ENCODE measurements at regions not wholly inside any gene's neighbourhood (a gene's known extent, or its start where the extent isn't known, plus 50 kb on each side); places are given as distances from the start of the nearest gene placed in this dataset.

DNA sequence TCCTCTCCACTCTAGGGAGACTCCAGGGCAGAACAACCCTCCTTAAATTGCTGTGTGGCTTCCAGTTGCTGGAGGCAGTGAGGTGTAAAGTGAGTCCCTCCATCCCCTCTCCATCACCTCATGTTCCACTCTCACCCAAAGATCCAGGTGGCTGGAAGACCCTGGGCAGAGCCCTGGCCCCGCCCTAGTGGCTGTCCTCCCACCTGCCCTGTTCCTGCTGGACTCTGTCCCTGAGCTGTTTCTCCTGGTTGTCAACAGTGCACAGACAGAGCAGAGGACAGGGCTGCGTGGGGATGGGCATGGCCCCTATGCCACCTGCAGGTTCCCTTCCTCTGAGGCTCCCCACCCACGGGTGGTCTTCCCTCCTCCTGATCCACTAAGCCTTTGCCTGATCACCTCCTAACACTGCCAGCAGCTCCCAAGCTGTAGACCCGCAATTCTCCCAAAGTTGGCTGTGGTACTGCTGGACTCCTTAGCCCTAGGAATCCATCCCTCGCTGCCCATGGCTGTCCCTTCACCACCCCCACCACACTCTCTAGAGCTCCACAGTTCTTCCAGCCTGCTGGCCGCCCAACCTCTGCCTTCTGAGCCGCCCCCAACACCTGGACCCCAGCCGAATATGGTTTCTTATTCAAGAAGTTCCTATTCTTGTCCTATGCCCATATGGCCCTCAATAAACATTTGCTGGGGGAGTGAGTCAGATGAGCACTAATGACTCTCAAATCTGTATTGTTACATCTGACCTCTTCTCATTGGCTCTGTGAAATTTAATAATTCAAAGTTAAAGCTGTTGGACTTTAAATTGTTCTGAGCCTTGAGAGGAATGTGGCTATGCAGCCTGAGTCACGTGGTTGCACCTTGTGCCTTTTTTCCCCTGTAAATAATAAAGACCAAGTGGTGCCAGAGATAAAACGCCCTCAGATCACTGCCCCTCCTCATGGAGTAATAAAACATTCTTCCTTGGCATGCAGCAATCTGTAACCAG lies 260.0 kb upstream of the HS6ST1 start:
- DNase-seq (ENCODE audit: low spot score): no peak

DNA sequence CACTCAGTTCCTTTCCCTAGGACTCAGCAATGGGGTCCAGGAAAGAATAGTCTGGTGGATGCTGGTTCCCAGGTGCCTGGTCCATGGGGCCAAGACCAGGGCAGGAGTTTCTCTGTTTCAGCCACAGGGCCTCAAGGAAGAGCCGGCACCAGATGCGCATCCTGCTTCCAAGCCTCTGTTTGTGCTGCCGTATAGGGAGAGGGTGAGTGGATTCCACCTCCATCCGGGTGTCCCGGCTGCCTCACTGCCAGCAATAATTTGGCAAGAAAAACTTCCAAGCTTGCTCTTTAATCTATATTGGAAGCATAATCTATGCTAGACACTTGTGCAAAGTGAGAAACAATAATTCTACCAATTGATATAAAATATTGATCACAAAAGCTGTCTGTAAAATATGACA lies 261.2 kb upstream of the HS6ST1 start:
- no peak for DNase-seq (ENCODE audit: low spot score)

DNA sequence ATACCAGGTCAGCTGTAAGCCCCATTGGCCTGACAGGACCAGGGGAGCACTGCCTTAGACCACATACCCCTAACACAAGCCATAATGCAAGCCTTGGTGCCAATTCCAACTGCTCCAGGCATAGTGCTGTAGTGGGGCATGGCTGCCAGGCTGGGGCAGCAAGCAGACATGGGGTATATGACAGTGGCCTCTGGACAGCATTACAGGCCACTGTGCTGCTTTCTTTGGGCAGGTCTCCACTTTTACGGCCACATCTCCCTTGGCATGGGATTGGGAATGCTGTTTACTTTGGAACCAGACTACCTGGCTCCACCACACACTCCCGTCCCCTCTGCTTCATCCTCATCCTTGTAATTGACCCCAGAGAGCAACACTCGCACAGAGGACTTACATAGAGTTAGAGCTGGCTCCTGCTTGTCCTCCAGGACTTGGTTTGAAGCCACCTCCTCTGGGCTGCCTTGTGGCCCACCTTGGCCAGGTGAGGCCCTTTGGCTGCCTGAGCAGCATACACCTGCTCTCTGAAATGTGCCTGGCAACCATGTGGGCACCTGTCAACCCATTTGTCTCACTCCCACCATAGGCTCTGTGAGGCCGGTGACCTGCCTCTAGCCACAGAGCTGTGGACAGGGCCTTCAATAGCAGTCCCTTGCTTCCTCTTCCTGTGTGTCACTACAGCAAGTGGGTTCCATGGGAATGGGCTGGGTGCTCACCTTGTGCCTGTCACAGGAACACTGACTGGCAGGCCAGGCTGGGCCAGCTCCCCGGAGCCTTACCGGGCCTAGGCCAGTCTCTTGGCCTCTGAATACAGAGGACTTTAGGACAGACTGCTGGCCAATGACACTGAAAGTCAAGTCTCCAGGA lies 262.6 kb upstream of the HS6ST1 start:
- DNase-seq (ENCODE audit: low spot score): no peak

DNA sequence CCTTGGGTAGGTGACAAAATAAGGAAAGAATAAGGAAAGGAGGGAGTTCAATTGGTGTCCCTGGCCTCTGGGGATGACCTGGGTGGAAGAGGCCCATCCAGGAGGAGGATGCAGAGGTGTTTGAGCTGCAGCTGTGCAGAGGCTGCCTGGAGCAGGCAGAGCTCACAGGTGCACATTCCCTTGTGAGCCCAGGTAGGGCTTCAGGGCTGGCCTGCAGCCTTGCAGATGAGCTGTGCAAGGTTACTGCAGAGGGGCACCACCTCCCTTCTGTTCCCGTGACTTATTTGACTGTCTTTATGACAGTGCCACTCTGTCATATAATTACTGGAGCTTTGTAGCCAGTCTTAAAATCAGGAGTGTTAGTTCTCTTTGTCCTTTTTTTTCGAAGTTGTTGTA lies 263.2 kb upstream of the HS6ST1 start:
- DNase-seq (ENCODE audit: low spot score): no peak

DNA sequence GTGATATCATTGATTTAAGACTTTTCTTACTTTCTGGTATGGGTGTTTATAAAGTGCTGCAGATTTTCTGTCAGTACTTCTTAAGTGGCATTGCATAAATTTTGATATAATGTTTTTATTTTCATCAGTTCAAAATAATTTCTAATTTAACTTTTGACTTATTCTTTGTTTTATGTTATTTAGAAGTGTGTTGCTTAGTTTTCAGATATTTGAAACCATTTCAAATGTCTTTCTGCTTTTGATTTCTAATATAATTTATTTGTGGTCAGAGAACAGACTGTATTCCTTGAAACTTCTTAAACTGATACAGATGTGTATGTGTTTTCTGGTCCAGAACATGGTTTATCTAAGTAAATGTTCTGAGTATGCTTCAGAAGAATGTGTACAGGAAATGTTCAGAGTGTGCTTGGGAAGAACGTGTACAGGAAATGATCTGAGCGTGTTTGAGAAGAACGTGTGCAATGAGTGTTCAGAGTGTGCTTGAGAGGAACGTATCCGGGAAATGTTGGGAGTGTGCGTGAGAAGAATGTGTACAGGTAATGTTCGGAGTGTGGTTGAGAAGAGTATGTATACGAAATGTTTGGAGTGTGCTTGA lies 265.7 kb upstream of the HS6ST1 start:
- peak; percentile 48 for DNase-seq (ENCODE audit: low spot score)

DNA sequence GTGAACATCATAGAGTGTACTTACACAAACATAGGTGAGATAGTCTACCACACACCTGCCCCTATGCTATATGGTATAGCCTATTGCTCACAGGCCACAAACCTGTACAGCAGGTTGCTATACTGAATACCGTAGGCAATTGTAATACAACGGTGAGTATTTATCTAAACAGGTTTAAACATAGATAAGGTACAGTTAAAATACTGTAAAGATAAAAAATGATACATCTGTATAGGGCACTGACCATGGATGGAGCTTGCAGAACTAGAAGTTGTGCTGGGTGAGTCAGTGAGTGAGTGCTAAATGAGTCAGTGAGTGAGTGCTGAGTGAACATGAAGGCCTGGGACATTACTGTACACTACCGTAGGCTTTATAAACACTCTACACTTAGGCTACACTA lies 267.0 kb upstream of the HS6ST1 start:
- peak; percentile 33 for DNase-seq (ENCODE audit: low spot score)

DNA sequence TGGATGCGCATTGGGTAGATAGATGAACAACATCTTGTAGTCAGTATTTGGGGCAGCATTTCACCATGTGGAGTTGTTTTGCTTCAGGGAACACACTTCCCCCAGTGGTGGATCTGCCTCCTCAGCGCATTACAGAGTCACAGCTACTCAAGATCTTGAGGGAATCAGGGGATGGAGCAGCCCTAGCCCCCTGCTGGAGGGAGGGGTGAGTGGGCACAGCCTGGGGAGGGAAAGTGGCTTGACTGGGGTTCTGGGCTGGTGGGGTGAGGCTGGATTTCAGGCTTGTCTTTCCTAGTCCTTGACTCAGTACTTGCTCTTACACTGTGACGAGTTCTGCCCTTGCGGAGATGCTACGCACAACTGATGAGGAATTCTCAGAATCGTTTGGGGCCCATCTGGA lies 271.0 kb upstream of the HS6ST1 start:
- DNase-seq (ENCODE audit: low spot score): no peak

DNA sequence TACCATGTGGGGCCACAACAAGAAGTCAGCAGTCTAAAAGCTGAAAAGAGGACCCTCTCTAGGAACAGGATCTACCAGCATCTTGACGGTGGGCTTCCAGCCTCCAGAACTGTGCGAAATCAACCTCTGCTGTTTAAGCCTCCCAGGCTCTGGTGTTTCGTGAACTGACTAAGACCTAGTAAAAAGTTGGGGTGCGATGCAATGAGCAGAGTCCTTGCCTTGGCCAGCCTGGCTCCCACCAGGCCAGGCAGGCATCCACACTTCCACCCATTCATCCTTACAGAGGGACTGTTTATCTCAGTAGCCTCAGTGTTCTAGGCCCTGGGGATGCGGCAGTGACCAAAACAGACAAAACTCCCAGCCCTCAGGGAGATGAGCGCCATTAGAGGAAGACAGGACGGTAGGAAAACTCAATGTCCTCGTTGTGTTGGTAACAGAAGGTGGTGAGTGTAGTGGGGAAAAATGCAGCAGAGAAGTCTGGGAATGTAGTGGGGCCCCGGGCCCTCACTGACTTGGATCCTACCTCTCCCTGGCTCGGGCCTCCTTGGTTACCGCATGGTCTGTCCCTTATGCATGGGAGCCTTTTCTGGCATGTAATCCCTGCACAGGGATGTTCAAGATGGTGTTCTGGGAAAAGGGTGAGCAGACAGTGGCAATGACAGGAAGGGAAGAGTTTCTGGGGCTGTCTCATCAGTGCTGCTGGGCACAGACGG lies 271.8 kb upstream of the HS6ST1 start:
- no peak for DNase-seq (ENCODE audit: low spot score)

DNA sequence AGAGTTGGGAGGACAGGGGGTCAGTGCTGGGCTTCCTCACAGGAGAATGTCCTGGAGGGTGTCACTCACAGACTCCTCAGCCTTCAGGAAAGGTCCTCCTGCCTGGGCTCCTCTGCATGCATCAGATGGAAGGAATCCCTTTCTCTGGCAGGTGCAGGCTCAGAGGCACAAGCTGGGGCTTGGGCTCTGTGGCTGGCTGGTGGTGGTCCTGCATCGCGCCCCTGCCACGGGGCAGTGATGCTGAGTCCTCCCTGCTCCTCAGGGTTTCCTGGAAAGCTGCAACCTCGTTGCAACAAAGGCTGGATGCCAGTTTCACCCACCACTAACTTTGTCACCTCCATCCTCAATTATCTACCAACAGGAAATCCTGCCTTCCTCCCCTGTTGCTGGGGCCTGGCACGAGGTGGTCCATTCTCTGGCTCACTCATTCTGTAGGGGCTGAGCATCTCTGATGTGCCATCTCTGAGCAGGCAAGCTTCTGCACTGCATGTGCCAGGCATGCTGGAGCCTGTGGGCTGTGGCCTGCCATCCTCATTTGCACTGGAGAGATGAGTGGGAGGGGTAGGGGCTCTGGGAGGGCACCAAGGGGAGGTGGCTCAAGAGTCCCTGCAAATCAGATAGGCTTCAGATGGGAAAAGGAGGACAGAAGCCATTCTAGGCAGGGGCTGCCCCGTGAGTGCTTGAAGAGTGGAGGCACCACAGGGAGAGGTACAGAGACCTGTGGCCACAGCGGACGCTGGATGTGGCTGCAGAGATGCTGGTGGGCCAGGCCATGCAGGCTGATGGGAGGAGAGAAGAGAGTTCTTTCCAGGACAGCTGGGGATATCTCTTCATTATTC lies 272.6 kb upstream of the HS6ST1 start:
- DNase-seq (ENCODE audit: low spot score): no peak

DNA sequence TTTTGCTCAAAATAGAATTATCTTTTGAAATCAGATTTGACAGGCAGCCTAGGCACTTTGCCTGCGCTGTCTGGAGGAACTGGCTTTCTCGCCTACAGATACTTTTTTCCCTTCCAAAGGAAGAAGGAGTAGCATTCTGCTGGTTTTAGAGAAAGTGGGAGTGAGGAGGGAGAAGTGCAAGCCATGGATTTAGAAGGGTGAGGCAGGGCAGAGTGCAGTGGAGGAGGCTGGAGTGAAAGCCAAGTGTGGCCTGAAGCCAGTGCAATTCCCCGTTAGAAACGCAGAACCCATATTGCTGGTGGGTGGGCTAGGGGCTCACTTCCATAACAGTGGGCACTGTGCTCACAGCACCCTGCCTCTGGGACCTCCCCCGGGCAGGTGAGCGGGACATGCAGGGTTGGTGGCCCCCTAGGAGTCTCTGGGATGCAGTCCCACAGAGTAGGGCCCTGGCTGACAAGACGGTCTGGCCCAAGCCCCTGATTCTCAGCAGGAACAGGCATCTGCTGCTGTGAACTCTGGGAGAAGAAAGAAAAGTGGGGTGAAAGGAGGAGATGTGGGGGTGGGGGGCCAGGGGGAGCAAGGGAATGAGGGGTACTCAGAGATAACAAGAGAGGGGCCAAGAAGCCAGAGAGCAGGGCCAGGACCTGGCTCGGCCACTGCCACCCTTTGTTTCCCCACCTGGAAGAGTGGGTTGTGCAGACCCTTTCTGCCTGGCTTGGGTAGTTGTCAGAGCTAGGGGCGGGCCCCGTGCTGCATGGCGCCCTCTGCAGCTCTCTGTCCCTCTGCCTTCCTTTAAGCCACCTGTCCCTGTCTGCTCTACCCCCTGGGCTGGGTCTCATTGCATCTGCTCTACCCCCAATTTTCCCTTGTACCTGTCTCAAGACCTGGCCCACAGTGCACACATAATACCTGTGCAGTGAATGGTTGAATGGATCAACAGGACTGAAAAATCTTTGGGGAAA lies 273.5 kb upstream of the HS6ST1 start:
- DNase-seq (ENCODE audit: low spot score): no peak

DNA sequence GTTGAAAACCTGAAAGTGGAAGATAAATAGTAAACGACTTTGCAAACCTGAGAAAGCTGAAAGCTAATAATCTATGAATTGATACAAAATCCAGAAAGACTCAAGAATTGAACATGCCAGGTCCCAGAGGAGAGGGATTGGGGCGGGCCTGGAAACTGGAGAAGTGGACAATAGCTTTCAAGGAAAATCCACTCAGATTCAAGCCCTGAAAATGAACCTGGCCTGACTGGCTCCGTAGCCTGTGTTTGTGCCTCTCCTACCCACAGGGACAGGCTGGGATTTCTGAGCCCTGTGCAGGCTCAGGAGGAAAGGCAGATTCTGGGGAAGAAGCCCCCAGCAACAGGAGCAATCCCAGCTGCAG lies 274.8 kb upstream of the HS6ST1 start:
- no peak for DNase-seq (ENCODE audit: low spot score)

DNA sequence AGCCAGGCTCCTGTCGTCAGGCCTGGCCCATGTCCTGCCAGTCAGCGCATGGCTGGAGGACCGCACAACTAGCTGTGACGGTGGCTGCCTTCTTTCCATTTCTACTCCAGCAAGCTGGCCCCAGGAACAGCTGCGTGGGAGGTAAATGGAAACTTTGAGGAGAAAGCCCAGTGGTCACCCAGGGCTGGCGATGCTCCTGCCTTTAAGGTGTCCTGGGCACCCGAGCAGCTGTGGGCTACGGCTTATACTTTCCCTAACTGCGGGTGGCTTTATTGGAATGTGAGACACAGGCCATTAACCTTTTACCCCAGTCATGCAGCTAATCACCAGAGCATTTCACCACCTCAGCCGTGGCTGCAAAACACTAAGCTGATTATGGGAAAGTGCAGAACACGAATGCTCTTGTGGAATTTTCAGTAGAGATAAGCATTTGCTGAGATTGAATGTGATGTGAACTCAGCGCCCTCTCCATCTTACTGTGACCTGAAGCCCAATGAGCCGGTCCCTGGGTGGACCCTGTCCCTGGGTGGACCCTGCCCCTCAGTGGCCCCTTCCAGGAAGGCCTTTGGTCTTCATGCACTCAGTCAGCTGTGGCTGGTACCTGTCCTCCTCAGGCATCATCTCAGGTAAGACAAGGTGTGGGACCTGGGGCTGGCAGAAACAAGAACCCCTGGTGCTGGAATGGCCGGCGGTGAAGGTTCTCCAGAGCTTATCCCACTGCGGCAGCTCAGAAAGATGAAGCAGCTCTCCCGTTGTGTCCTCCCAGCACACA lies 275.4 kb upstream of the HS6ST1 start:
- DNase-seq (ENCODE audit: low spot score): no peak

DNA sequence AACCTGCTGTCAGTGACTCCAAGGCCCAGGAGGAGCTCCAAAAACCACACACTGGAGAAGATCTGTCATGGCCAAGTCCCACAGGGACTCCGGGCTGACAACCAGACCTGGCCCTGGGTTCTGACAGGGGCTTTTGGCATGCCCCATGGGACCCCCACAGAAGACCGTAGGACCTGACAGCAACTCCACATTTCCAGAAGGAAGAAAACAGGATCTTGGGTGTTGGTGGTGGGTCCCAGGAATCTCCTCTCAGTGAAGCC lies 275.9 kb upstream of the HS6ST1 start:
- no peak for DNase-seq (ENCODE audit: low spot score)

DNA sequence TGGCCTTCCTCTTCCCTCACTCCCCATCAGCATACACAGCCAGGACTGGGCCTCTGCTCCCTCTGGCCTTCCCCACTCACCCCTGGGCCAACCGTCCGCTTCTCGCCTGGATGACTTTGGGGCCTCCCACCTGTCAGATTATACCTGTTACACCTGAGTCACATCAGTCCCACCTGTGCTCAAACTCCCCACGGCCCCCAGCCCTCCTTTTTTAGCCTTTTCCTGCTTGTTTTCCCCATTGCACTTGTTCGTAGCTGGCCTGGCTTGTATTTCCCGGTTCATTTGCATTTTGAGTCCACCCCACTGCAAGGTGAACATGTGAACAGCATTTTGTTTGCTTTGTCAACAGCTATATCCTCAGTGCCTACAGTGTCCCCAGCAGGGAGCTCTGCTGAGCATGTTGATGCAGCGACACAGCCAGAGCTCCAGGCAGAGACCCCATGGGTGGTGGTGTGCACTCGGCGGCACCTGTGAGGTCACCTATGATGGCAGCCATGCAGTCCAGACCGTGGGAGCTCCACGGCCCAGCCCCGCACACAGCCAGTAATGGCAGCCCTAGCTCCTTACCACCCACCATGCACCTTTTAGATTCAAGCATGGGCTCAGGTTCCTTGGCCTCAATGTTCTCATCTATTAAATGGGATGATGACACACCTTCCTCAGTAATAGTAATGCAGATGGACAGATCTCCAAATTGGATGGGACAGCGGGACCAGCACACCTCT lies 276.4 kb upstream of the HS6ST1 start:
- DNase-seq (ENCODE audit: low spot score): no peak

DNA sequence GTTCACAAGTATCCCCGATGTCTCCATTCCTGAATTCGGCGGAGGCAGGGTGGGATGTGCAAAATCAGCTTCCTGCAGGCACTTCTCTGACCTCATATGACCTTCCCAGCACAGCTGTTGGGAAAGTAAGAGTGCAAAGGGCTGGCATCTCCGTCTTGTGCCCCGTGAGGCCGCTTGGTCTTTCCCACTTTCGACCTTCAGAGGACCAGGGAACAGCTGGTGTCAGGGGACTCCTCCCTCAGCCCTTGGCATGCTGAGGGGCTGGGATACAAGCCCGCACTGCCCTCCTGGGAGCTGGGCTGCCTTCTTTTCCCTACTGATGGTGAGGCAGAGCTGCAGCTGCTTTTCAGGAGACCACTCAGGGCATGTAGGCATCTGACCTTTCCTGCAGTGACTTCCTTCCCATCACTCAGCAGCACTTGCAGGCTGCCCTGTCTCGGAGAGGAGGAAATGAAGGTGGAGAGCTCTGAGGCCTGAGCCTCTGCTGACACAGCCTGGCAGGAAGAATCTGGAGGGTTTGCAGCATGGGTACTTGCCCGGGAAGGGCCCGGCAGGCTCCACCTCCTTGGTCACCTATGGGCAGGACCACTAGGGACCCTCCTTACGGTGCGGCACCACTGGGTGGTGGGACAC lies 277.2 kb upstream of the HS6ST1 start:
- peak; percentile 4 for DNase-seq (ENCODE audit: low spot score)

DNA sequence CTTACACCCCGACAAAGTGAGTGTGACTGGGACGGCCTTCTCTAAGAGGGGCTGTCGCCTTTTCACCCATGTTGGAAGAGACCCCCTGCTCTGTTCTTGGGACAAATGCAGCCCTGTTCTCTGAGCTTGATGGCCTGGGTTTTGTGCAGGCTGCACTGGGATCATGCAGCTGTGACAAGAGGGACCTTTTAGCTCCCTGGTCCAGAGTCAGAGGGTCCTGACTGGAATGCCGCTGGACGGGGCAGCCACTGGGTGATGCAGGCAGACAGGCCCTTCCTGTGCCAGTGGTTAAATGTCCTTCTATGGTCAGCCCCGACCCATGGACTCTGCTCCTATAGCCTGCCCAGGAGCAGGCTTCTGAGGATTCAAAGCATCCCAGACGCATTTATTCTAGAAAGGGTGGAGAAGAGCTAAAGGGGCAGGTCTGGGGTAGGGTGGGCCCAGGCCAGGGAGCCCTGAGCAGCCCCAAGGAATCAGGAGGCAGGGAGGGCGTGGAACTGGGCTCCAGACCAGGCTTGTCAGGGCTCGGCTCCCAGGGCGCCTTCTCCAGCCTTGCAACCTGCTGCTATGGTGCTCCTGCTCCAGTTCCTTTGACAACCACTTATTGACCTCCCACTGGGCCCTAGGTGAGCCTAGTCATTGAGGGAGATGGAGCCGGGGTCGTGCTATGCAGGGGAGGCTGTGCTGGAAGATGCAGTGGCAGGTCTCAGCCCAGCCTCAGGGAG lies 277.9 kb upstream of the HS6ST1 start:
- DNase-seq (ENCODE audit: low spot score): no peak

DNA sequence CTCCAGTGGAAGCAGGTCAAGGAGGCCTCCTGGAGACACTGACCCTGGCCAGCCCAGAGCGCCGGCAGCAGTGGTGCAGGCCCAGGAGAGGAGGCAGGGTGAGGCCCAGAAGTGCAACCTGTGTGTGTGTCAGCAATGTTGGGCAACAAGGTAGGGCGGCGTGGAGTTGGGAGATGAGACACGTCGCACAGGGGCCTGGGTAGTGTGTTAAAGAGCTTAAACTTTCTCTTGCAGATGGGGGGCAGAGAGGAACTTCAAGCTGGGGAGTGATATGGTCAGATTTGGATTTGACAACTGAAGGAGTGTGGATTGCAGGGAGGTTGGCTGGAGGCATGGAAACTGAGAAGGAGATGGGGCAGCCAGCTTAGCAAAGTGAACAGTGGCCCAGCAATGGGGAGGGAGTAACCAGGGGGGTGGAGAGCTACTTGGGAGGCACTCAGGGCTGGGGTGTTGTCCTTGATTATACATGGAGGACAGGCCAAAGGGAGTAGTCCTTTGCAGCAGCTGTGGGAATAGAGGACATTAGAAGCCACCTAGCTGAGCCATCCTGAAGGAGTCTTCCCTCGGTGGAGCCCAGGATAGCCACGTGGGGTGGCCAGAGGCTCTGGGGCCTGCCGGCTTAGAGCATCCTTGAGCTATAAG lies 278.6 kb upstream of the HS6ST1 start:
- no peak for DNase-seq (ENCODE audit: low spot score)
